ENCODE measurements at regions not wholly inside any gene's neighbourhood (a gene's known extent, or its start where the extent isn't known, plus 50 kb on each side); places are given as distances from the start of the nearest gene placed in this dataset.

DNA sequence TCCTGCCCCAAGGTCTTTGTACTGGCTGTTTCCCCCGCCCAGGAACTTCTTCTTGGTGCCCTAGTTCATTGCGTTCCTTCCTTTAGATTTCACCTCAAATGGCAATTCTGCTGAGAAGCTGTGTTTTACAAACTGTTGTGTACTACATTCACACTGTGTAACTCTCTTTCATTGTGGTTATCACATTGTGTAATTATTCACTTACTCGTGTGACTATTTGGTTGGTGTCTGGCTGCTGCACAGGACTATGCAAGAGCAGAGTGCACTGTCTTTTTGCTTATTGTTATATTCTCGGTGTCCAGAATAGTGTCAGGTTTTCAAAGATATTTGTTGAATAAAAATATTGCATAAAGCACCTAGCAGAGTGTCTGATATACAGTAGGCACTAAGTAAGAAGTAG, 177.2 kb upstream of the PRICKLE1 start:
- no peaks in the 10 kb centered on the region for H3K36me3 ChIP-seq
- no peak for TF ChIP-seq POLR2A (IDR thresholded peaks at IDR 0.05)
- TF ChIP-seq, protein P1, sequence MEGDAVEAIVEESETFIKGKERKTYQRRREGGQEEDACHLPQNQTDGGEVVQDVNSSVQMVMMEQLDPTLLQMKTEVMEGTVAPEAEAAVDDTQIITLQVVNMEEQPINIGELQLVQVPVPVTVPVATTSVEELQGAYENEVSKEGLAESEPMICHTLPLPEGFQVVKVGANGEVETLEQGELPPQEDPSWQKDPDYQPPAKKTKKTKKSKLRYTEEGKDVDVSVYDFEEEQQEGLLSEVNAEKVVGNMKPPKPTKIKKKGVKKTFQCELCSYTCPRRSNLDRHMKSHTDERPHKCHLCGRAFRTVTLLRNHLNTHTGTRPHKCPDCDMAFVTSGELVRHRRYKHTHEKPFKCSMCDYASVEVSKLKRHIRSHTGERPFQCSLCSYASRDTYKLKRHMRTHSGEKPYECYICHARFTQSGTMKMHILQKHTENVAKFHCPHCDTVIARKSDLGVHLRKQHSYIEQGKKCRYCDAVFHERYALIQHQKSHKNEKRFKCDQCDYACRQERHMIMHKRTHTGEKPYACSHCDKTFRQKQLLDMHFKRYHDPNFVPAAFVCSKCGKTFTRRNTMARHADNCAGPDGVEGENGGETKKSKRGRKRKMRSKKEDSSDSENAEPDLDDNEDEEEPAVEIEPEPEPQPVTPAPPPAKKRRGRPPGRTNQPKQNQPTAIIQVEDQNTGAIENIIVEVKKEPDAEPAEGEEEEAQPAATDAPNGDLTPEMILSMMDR (IDR thresholded peaks at IDR 0.05): no peak
- no peaks in the 10 kb centered on the region for H3K4me1 ChIP-seq
- no peak overlapping the region for H3K4me3 ChIP-seq
- H3K27me3 ChIP-seq: no peaks in the 10 kb centered on the region
- no peaks in the 10 kb centered on the region for H3K9me3 ChIP-seq
- DNase-seq: no peak
- no peak overlapping the region for H3K27ac ChIP-seq

DNA sequence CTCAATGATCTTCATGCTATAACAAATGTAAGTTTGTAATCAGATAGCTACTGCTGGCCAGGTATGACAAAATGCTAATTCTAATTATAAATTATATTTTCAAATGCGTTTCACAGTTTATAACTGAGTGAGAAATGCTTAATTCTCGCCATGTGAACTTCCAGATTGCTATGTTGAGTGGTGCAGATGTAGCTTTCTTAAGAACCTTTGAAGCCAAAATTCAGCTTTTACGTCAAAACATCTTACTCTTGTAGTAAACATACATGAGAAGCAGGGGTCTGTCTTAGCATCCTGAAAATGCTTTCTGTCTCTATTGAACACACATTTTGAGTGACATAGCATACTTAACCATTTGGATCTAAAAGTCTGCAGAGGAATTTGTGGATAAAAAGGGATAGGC, 176.5 kb upstream of the PRICKLE1 start:
- no peaks in the 10 kb centered on the region for H3K9me3 ChIP-seq
- no peaks in the 10 kb centered on the region for H3K27me3 ChIP-seq
- no peak for DNase-seq
- no peaks in the 10 kb centered on the region for H3K4me1 ChIP-seq
- TF ChIP-seq, protein P1 (IDR thresholded peaks at IDR 0.05): no peak
- TF ChIP-seq POLR2A (IDR thresholded peaks at IDR 0.05): no peak
- no peaks in the 10 kb centered on the region for H3K36me3 ChIP-seq
- H3K4me3 ChIP-seq: no peak overlapping the region
- no peak overlapping the region for H3K27ac ChIP-seq

DNA sequence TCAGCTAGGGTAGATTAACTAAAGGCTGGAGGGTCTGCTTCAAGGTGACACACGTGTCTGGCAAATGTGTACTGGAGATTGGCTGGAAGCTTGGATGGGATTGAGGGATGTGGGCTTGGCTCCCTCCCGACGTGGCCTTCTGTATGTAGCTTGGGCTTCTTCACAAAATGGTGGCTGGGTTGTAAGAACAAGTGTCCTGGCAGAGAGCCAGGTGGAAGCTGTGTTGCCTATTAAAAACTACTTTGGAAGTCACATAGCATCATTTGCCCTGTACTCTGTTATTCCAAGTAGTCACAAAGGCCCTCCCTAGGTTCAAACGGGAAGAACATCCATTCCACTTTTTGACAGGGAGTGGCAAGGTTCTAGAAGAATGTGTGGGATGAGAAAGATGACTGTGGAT, 174.1 kb upstream of the PRICKLE1 start:
- Histone ChIP-seq H3K9me3 (no peaks in the 10 kb centered on the region), H3K27ac (no peak overlapping the region), H3K4me3 (no peak overlapping the region), H3K36me3 (no peaks in the 10 kb centered on the region), H3K4me1 (no peaks in the 10 kb centered on the region), H3K27me3 (no peaks in the 10 kb centered on the region)
- TF ChIP-seq POLR2A (IDR thresholded peaks at IDR 0.05): no peak
- DNase-seq: no peak

DNA sequence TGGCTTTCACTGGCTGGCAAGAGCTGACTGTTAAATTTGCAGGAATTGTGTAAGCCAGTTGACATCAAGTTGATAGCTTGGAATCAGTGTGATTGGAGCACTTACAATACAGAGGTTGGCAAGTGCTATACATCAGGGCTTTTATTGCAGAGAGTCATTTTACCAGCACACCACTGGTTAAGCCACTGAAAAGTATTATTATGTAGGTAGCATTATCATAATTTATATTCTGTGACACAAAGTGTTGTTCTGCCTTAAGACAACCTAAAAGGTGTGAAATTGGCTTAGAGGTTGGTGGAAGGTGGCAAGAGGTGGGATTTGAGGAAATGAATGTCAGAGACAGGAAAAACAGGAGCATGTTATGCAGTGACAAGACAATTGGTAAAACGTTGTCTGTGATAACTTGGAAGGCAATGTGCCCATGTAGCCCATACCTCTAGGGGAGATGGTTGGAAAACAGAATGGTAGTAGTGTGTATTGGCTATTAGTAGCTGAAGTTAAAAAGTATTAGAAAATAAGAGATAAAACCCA, 172.9 kb upstream of the PRICKLE1 start:
- TF ChIP-seq, protein P1 (IDR thresholded peaks at IDR 0.05): no peak
- TF ChIP-seq POLR2A (IDR thresholded peaks at IDR 0.05): no peak
- no peaks in the 10 kb centered on the region for H3K4me1 ChIP-seq
- H3K4me3 ChIP-seq: no peak overlapping the region
- no peak overlapping the region for H3K27ac ChIP-seq
- no peaks in the 10 kb centered on the region for H3K9me3 ChIP-seq
- no peaks in the 10 kb centered on the region for H3K36me3 ChIP-seq
- DNase-seq: no peak
- no peaks in the 10 kb centered on the region for H3K27me3 ChIP-seq

DNA sequence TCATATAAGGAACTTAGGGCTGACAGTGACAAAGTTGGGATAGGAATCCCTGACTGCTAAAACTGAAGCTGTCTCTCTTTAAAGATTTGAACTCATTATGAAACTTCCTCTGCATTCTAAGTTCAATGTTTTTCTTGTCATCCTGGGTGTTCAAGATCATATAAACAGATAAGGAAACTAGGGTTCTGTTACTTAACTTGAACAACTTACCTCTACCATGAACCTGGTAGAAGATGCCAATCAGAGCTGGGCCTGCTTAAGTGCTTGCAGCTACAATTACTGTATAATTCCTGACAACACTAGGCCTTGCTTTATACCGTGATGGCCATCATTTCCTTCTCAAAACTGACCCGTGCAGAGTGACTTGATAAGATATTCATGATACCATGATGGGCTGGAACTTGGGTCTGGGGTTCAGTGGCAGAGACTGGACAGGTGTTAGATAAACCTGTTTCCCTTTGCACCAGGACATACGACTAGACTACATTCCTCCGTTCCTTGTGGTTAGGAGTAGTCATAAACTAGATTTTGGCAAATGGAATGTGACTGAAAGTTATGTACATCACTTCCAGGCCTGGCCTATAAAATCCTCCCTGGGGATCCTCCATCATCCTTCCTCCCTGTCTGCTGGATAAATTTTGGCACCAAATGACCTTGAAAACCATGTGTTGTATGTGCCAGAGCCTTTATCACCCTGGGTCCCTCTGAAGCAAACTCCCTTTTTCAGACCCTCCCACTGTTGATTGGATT, 172.2 kb upstream of the PRICKLE1 start:
- H3K9me3 ChIP-seq: no peaks in the 10 kb centered on the region
- DNase-seq: no peak
- no peaks in the 10 kb centered on the region for H3K27me3 ChIP-seq
- no peaks in the 10 kb centered on the region for H3K4me1 ChIP-seq
- no peaks in the 10 kb centered on the region for H3K36me3 ChIP-seq
- no peak overlapping the region for H3K4me3 ChIP-seq
- TF ChIP-seq, protein P1 (IDR thresholded peaks at IDR 0.05): no peak
- TF ChIP-seq POLR2A (IDR thresholded peaks at IDR 0.05): no peak
- no peak overlapping the region for H3K27ac ChIP-seq

DNA sequence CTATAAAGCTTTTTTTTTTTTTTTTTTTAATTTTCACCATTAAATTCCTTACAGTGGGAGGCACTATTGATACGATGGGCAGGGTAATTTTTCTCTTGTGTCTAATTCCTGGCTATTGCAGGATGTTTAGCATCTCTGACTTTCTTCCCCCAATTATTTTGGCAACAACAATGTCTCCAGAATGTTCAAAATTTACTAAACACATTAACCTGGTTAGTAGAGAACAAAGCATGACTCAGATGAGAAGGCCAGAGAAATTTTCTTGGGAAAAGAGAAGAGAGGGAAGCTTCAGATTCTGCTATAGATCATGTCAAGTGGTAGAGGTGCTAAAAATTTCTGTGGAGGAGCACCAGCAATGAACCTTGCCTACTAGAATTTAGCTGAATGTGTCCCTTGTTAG, 171.5 kb upstream of the PRICKLE1 start:
- DNase-seq: no peak
- Histone ChIP-seq H3K4me1 (no peaks in the 10 kb centered on the region), H3K4me3 (no peak overlapping the region), H3K36me3 (no peaks in the 10 kb centered on the region), H3K27ac (no peak overlapping the region), H3K27me3 (no peaks in the 10 kb centered on the region), H3K9me3 (no peaks in the 10 kb centered on the region)
- TF ChIP-seq, protein P1 (IDR thresholded peaks at IDR 0.05): no peak
- TF ChIP-seq POLR2A (IDR thresholded peaks at IDR 0.05): no peak

All from Peyer's patch (tissue), 4 donors.